ENCODE measurements at regions not wholly inside any gene's neighbourhood (a gene's known extent, or its start where the extent isn't known, plus 50 kb on each side); places are given as distances from the start of the nearest gene placed in this dataset.

- DNase-seq (ENCODE audit: extremely low read depth, low read depth), result no peak
- TF ChIP-seq, protein P1, sequence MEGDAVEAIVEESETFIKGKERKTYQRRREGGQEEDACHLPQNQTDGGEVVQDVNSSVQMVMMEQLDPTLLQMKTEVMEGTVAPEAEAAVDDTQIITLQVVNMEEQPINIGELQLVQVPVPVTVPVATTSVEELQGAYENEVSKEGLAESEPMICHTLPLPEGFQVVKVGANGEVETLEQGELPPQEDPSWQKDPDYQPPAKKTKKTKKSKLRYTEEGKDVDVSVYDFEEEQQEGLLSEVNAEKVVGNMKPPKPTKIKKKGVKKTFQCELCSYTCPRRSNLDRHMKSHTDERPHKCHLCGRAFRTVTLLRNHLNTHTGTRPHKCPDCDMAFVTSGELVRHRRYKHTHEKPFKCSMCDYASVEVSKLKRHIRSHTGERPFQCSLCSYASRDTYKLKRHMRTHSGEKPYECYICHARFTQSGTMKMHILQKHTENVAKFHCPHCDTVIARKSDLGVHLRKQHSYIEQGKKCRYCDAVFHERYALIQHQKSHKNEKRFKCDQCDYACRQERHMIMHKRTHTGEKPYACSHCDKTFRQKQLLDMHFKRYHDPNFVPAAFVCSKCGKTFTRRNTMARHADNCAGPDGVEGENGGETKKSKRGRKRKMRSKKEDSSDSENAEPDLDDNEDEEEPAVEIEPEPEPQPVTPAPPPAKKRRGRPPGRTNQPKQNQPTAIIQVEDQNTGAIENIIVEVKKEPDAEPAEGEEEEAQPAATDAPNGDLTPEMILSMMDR (IDR thresholded peaks at IDR 0.05; ENCODE audit: low read depth, low read length), result no peak
Measured at GRCh38 chrX:10047631-10048030, 80.5 kb downstream of the CLDN34 start.

GRCh38 chrX:10048076-10048475, 80.9 kb downstream of the CLDN34 start:
- DNase-seq (ENCODE audit: extremely low read depth, low read depth), result no peak
- TF ChIP-seq, protein P1 (IDR thresholded peaks at IDR 0.05; ENCODE audit: low read depth, low read length), result no peak

- TF ChIP-seq, protein P1 (IDR thresholded peaks at IDR 0.05; ENCODE audit: low read depth, low read length), result no peak
- no peak for DNase-seq (ENCODE audit: extremely low read depth, low read depth)
Measured at GRCh38 chrX:10048707-10049106, 81.5 kb downstream of the CLDN34 start.

DNA sequence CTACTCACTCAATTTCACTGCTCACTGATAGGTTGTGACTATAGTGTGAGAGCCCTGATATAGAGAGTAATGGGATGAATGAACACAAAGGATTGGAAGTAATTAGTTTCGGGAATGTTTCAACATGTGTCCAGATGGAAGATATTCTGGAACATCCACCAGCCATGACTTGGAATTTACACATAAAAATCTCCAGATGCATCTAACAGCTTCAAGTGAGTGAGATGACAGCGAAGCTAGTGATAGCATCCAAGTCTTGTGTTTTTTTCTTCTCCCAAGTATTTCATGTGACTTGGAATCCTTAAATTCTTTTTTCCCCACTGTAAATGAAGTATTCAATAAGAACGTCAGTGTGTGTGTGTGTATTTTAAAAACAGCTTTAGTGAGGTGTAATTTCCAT, 82.1 kb downstream of the CLDN34 start:
- TF ChIP-seq, protein P1 (IDR thresholded peaks at IDR 0.05; ENCODE audit: low read depth, low read length), result no peak
- no peak for DNase-seq (ENCODE audit: extremely low read depth, low read depth)

GRCh38 chrX:10050481-10050880, 83.3 kb downstream of the CLDN34 start:
- no peak for DNase-seq (ENCODE audit: extremely low read depth, low read depth)

GRCh38 chrX:10051866-10052480, 84.8 kb downstream of the CLDN34 start:
- no peak for DNase-seq (ENCODE audit: extremely low read depth, low read depth)
- TF ChIP-seq, protein P1 (IDR thresholded peaks at IDR 0.05; ENCODE audit: low read depth, low read length), result no peak

More at GRCh38 chrX:10050481-10050880, 83.3 kb downstream of the CLDN34 start:
- TF ChIP-seq, protein P1 (IDR thresholded peaks at IDR 0.05; ENCODE audit: low read depth, low read length), result no peak

DNA sequence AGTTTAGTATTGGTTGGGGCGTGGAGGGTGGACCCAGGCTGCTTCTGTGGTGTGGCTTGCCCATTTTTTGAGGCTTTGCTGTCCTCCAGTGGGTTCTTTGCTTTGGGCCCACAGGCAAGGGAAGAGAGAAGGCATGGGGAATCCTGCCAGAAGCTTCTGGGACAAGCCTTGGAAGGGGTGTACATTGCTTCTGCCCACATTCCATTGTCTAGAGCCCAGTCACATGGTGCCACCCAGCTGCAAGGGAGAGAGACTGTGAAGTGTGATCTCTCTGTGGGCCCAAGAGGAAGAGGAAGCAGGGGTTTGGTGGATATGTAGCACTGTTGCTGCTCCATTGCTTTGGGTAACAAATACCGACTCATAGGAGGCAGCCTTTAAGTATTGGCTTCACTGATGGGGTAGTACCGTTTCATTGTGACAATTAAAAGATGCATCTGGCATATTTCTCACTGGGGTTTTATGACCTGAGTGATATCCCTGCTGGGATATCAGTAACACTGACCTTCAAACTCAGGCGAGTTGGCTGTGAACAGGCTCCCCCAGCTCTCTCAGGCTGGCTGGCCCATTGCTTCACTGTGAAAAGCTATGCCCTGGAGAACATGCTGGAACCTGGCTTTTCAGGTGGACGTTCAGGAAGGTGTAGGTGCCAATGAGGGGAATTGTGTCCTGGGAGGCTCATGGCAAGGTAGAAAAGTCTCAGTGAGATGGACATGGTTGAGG, 85.9 kb downstream of the CLDN34 start:
- TF ChIP-seq, protein P1 (IDR thresholded peaks at IDR 0.05; ENCODE audit: low read depth, low read length), result no peak
- no peak for DNase-seq (ENCODE audit: extremely low read depth, low read depth)

Measured in AG09319 (cell line).